HG03521 (cell line): ENCODE measurements at regions not wholly inside any gene's neighbourhood (a gene's known extent, or its start where the extent isn't known, plus 50 kb on each side); places are given as distances from the start of the nearest gene placed in this dataset.

Source experiments
- ATAC-seq: cut with Tn5 transposase; IDR thresholded peaks from one replicate; pipeline ENCODE4 v1.9.1; 2021; ENCODE audit warnings: mild to moderate bottlenecking, moderate library complexity; ENCODE audit not compliant: unreplicated experiment

- no peak for ATAC-seq
Measured at GRCh38 chr9:85430659-85431338, 311.0 kb downstream of the AGTPBP1 start.

DNA sequence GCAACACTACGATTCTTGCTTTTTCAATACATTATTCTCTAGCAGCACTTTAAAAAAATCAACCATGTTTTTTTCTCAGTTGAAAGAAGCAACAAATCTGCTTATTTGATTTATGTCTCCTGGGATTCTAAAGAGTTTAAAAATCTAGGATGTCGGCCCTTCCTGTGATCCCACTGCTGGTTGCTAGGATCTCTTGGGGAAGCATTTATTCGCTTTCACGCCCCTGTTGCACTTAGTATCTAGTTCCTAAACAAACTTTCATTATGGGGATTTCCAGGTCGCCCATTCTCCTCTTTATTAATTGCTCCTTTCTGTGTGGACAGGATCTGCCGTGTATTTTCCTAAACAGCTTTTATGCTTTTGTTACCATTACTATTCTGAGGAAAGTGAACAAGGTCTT, 313.5 kb downstream of the AGTPBP1 start:
- no peak for ATAC-seq

DNA sequence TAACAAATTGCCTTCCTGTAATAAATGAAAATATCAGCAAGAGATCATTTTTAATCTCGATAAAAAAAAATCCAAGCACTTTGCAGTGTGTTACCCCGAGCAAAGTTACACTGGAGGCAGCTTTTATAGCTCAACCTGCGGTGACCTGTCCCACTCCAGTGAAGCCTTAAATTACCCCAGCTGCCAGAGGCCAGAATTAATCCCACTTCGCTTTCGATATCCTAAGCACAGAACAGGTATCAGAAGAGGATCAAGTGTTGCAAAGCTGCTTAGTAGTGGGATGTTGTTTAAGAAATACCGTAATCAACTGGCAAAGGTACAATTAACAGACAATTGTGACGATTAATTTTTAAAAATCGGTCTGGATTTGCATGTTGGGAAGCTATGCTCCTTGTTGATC, 314.0 kb downstream of the AGTPBP1 start:
- no peak for ATAC-seq

DNA sequence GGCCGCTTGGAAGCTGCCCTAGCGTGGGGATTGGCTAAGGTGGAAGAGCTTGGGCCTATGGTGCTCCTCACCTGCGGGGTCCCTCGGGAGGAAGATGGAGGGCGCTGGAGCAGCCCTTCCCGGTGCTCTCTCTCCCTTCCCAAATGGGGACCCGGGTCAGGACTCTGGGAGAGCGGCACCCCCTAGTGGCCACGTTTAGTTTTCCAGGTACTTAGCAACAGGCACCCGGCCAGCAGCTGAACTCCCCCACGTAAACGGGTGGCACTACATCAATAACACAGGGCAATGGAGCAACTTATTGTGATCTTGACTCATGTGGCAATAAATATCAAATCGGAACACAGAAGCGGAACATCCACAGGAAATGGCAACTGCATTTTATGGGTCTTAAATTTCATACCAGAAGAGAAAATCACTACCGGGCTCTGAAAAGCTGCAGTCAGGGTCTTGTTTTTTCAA, 316.6 kb downstream of the AGTPBP1 start:
- ATAC-seq: peak; percentile 54

DNA sequence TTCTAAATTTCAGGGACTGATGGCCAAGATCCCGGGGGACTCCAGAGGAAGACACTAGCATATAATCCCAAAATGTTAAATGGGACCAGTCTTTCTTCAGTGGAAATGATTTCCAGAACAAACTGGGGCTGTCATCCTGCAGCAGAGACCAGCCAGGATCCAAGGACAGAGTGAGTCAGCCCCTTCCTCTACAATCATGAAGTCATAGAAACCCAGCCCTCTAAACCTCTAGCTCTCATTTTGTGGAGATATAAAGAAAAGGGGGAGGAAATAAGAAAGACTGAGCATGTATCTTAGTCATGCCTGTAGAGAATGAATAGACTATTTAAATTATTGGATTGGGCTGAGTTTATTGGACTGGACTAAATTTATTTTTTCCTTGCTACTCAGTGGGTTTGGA, 318.3 kb downstream of the AGTPBP1 start:
- ATAC-seq: no peak

DNA sequence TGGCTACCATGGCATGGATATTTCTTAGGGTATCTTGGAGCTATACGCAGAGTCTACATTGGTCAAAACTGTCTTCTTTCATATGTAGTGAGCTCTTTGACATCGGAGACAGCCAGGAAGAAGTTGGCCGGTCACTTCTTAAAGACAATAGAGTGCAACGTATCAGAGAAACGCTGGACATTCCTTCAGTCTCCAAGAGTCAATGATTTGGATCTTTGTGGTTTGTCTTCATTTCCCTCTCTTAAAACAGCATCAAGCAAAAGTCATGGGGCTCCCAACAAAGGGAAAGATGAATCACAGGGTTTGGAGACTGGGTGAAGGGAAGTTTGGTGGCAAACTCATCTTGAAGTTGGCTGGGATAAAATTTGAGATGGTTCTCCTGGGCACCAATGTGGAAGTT, 320.1 kb downstream of the AGTPBP1 start:
- ATAC-seq: no peak

GRCh38 chr9:85420750-85421149, 321.0 kb downstream of the AGTPBP1 start:
- ATAC-seq: no peak

- ATAC-seq: no peak
Measured at GRCh38 chr9:85417674-85418073, 324.1 kb downstream of the AGTPBP1 start.

DNA sequence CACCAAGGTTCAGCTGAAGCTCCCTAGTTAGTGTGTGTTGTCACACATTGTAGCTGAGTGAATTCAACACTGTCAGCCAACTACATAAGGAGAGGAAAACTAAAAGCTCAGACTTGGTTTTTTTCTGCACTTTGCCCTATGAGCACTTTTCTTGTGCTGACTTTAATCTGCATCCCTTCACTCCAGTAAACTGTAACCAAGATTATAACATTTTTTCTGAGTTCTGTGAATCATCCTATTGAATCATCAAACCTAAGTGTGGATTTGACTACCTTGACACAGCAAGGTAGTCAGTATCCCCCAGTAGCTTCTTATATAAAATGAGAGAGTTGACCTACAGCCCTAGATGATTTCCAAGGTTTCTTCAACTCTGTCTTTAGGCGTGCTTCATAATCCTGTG, 325.0 kb downstream of the AGTPBP1 start:
- ATAC-seq: no peak

DNA sequence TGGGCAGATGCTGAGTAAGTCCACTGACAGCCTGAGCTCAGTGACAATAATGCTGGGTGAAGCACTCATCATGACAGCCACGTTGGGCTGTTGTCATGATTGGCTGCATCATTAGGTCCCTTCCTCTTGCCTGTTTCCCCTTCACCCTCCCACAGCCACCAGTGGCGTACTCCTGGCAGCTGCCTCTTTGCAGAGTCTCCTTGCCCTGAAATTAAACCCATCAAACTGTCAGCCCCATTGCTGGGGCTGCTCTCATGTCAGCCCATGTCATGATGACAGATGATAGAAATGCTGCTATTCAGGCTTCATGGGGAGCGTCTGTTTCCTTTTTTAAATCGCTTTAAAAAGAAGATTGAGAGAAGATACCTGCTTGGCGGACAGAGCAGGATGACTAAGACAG, 327.4 kb downstream of the AGTPBP1 start:
- no peak for ATAC-seq

DNA sequence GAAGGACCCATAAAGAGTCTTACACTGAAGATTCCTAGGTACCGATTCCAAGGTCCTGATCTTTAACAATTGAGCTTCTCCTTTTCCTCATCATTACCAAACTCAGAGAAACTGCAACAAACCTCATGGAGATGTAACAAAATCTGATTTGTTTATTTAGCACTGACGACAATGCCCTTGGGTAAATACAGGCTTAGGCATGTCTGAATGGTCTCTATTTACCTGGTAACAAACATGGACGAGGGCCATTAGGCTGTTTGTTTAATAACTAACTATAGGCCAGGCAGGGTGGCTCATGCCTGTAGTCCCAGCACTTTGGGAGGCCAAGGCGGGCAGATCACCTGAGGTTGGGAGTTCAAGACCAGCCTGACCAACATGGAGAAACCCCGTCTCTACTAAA, 333.3 kb downstream of the AGTPBP1 start:
- no peak for ATAC-seq

DNA sequence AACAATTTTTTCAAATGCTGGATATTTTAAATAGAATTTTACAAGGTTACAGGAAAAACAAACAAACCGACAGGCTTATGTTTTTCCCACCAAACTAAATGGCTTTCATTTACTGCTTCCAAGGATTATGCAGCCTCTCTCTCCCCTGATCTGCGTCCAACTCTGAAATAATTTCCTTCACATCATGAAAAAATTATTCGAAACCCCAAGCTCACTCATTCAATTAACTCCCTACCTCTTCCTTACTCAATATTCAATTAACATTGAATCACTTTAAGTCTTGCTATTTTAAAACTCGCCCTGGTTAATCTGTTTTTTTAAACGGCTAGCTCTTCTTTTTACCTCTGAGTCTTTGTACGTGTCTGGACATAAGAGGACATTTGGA, 336.2 kb downstream of the AGTPBP1 start:
- ATAC-seq: no peak

DNA sequence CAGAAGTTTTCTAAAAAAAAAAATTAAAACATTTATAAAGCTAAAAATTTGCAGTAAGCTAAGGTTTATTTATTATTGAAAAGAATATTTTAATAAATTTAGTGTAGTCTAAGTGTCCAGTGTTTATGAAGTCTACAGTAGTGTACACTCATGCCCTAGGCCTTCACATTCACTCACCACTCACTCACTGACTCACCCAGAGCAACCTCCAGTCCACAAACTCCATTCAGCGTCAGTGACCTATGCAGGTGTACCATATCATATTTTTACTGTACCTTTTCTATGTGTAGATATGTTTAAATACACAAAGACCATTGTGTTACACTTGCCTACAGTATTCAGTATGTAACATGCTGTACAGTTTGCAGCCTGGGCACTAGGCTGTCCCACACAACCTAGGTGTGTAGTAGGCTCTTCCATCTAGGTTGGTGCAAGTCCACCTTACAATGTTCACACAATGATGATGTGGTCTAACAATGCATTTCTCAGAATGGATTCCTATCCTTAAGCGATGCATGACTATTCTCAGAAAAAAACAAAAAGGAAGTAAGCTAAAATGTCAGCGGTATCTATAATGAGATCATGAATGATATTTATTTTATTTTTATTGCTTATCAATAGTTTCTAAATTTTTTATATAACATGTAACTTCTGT, 336.7 kb downstream of the AGTPBP1 start:
- no peak for ATAC-seq

DNA sequence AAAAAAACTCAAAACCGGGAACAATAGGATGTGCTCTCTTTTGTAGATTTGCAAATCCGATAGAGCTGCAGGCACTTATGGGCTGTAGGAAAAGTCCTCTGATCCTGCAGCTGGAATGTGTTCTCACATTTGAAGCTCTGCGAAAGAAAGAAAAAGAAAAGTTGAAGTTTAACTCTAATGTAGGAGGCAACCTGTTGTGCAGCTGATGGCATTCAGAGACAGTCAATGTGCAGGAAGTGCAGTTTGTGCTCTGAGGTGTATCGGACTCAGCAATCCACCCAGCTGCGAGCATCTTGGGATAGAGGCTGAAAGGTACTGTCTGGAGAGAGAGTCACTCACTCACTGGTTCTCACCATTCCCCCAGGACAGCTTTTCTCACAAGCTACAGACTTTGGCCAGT, 339.2 kb downstream of the AGTPBP1 start:
- ATAC-seq: no peak

GRCh38 chr9:85401998-85402397, 339.8 kb downstream of the AGTPBP1 start:
- no peak for ATAC-seq

DNA sequence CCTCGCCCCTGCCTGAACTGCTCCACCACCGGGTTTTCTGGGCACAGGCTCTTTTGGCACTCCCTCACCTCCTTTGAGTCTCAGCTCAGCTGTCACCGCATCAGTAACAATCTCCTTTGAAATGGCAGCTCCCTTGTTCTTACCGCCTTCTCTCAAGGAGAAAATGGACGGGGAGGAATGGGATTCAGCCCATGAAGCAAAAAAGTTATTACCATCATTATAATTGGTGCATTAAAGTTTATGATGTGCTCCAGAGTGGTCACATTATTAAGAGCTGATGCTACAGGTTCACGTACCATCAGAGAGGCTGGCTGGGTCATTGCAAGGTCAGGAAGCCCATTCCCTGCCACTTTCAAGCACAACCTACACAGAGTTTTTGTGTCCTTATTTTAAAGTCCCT, 344.7 kb downstream of the AGTPBP1 start:
- ATAC-seq: no peak

GRCh38 chr9:85392260-85392659, 349.5 kb downstream of the AGTPBP1 start:
- no peak for ATAC-seq

DNA sequence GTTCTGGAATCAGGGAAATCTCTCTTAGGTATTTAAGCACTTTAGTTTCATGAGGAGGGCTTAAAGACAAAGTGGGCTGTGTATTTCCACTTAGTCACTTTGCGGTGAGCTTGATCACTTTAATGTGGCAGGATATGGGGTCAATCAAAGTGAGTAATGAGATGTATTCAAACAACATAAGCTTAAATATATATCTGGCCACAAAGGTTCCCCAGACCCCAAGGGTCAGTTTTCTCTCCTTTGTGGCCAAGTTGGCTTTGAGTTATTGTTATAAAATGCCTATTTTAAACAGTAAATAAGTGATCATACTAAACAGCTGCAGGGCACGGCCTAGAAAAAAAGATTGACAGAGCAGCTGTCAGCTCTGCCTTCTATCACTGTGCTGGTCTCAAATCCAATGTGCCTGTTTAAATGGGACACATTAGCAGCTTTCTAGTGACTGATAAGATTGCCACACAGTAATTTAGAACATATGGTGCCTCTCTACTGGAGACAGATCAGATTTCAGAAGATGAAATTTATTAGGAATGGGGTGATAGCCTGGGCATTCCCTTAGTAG, 363.9 kb downstream of the AGTPBP1 start:
- ATAC-seq: no peak

DNA sequence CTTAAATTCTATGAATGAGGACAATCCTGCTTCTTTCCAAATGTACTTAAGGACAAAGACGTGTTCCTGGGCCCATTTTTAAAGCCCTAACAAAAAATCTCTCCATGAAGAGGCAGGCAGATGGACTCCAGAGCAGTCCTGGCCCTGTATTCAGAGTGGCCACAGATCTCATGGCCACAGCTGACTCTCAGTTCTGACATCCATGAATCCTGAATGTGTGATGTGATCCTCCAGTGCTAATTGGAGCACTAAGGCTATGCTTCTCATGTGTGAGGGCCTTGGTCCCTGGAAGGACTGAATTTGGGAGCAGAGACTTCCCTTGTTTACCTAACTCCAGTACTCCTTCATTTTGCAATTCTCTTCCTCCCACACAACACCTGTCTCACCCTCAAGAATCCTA, 373.0 kb downstream of the AGTPBP1 start:
- ATAC-seq: no peak

- no peak for ATAC-seq
Measured at GRCh38 chr9:85359161-85359560, 382.6 kb downstream of the AGTPBP1 start.

DNA sequence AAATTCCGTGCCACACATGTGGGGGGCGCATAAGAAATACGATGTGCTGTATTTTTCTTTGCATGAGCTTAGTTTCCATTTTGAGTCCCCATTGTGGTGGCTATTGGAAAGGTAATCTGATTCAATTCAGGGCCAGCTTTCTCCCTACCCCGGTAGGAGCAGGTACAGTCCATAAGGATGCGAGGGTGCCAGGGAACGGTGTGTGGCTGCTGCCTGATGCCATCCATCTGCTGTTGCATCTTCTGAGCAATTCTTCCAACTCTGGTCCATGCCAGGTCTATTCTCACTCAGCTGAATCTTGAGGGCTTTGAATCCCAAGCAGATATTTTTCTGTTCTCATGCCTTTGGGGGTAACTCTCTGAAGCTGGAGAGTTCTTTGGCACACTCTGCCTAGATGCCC, 392.7 kb downstream of the AGTPBP1 start:
- ATAC-seq: no peak

DNA sequence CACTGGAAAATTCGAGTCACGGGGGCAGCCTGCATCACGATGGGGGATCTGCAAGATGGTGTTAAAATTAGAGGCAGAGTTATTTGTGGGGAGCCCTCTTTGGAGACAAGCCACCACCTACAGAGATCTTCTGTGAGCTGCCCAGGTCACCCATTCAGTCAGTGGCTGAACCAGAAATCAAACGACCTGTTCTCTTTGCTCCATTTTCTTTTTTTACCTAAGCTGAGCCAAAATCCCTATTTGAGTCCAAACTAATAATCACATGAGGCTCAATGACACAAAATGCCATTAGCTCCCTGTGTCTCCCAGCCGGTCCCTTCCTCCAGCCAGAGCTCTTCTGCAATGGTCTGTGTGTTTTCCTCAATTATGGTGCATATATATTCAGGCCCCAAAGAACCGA, 394.2 kb downstream of the AGTPBP1 start:
- ATAC-seq: no peak

GRCh38 chr9:85344901-85345300, 396.9 kb downstream of the AGTPBP1 start:
- ATAC-seq: no peak
